H9 (cell line): ENCODE measurements at regions not wholly inside any gene's neighbourhood (a gene's known extent, or its start where the extent isn't known, plus 50 kb on each side); places are given as distances from the start of the nearest gene placed in this dataset.

Source experiments
- DNase-seq: peaks from one replicate; pipeline ENCODE4 v3.0.0-alpha.2; 2017
- H2AFZ ChIP-seq: one replicate; pipeline ENCODE4 v1.6.1; 2013; ENCODE audit warnings: mild to moderate bottlenecking, low read length, control low read depth, moderate library complexity
- H2AK5ac ChIP-seq: 2 replicates; pipeline ENCODE4 v1.6.1; 2013; ENCODE audit warnings: low read length, control low read depth, mixed read lengths; ENCODE audit not compliant: insufficient read length
- H2BK120ac ChIP-seq: one replicate; pipeline ENCODE4 v1.6.1; 2013; ENCODE audit warnings: low read depth, mild to moderate bottlenecking, low read length, control low read depth, inconsistent platforms; ENCODE audit not compliant: poor library complexity, severe bottlenecking
- H2BK12ac ChIP-seq: 2 replicates; pipeline ENCODE4 v1.6.1; 2013; ENCODE audit warnings: low read length, control low read depth, mixed read lengths, low read depth; ENCODE audit not compliant: insufficient read length
- H2BK15ac ChIP-seq: 2 replicates; pipeline ENCODE4 v1.6.1; 2013; ENCODE audit warnings: low read depth, low read length, control low read depth
- H2BK20ac ChIP-seq: one replicate; pipeline ENCODE4 v1.6.1; 2013; ENCODE audit warnings: low read depth, mild to moderate bottlenecking, low read length, control low read depth, inconsistent platforms; ENCODE audit not compliant: poor library complexity, severe bottlenecking
- H2BK5ac ChIP-seq: 2 replicates; pipeline ENCODE4 v1.6.1; 2013; ENCODE audit warnings: low read length, control low read depth, mixed read lengths; ENCODE audit not compliant: insufficient read length
- H3K14ac ChIP-seq: 2 replicates; pipeline ENCODE4 v1.6.1; 2013; ENCODE audit warnings: low read length, control low read depth; ENCODE audit not compliant: insufficient read depth
- H3K18ac ChIP-seq: 2 replicates; pipeline ENCODE4 v1.6.1; 2013; ENCODE audit warnings: low read depth, mild to moderate bottlenecking, mixed read lengths, low read length, control low read depth; ENCODE audit not compliant: insufficient read length
- H3K23ac ChIP-seq: 2 replicates; pipeline ENCODE4 v1.6.1; 2013; ENCODE audit warnings: low read length, control low read depth, mixed read lengths, low read depth; ENCODE audit not compliant: insufficient read length
- H3K23me2 ChIP-seq: 2 replicates; pipeline ENCODE4 v1.6.1; 2013; ENCODE audit warnings: low read depth, mild to moderate bottlenecking, mixed read lengths, low read length, control low read depth; ENCODE audit not compliant: insufficient read length, poor library complexity, severe bottlenecking
- H3K27ac ChIP-seq: 2 replicates; pipeline ENCODE4 v1.5.1; 2013; ENCODE audit warnings: low read length, control low read depth, mixed read lengths, low read depth; ENCODE audit not compliant: insufficient read length
- H3K27me3 ChIP-seq: 2 replicates; pipeline ENCODE4 v1.6.1; 2013; ENCODE audit warnings: low read length, control low read depth, inconsistent platforms; ENCODE audit not compliant: insufficient read depth
- H3K4ac ChIP-seq: 2 replicates; pipeline ENCODE4 v1.6.1; 2013; ENCODE audit warnings: low read depth, mild to moderate bottlenecking, control low read depth, inconsistent platforms, low read length, moderate library complexity
- H3K4me1 ChIP-seq: 2 replicates; pipeline ENCODE4 v1.6.1; 2013; ENCODE audit warnings: low read length, control low read depth, inconsistent platforms; ENCODE audit not compliant: insufficient read depth
- H3K4me2 ChIP-seq: 2 replicates; pipeline ENCODE4 v1.6.1; 2013; ENCODE audit warnings: low read length, control low read depth, mixed read lengths; ENCODE audit not compliant: insufficient read length, insufficient read depth
- H3K56ac ChIP-seq: 2 replicates; pipeline ENCODE4 v1.6.1; 2013; ENCODE audit warnings: low read depth, mild to moderate bottlenecking, mixed read lengths, low read length, control low read depth; ENCODE audit not compliant: insufficient read length
- H3K79me1 ChIP-seq: 2 replicates; pipeline ENCODE4 v1.6.1; 2013; ENCODE audit warnings: low read depth, mild to moderate bottlenecking, moderate library complexity, low read length, control low read depth, inconsistent platforms; ENCODE audit not compliant: insufficient read depth, poor library complexity, severe bottlenecking
- H3K79me2 ChIP-seq: 2 replicates; pipeline ENCODE4 v1.6.1; 2013; ENCODE audit warnings: low read length, control low read depth, inconsistent platforms; ENCODE audit not compliant: insufficient read depth
- H3K9ac ChIP-seq: 2 replicates; pipeline ENCODE4 v1.6.1; 2013; ENCODE audit warnings: low read length, control low read depth, mixed read lengths; ENCODE audit not compliant: insufficient read length; ENCODE audit errors: extremely low read depth
- H3K9me3 ChIP-seq: one replicate; pipeline ENCODE4 v1.6.1; 2013; ENCODE audit warnings: low read depth, low read length, inconsistent platforms; ENCODE audit not compliant: control insufficient read depth
- H3T11ph ChIP-seq: one replicate; pipeline ENCODE4 v1.6.1; 2013; ENCODE audit warnings: mild to moderate bottlenecking, low read length, control low read depth, inconsistent platforms
- H4K20me1 ChIP-seq: one replicate; pipeline ENCODE4 v1.6.1; 2013; ENCODE audit not compliant: control insufficient read depth, insufficient read length, insufficient read depth
- H4K5ac ChIP-seq: 2 replicates; pipeline ENCODE4 v1.6.1; 2013; ENCODE audit warnings: low read depth, mild to moderate bottlenecking, mixed read lengths, low read length, control low read depth; ENCODE audit not compliant: insufficient read length
- H4K8ac ChIP-seq: replicated peaks from 2 replicates; pipeline ENCODE4 v1.6.1; 2013; ENCODE audit warnings: low read length, control low read depth, mixed read lengths, low read depth; ENCODE audit not compliant: insufficient read length
- H4K91ac ChIP-seq: 2 replicates; pipeline ENCODE4 v1.6.1; 2013; ENCODE audit warnings: low read depth, mild to moderate bottlenecking, moderate library complexity, mixed read lengths, low read length, control low read depth; ENCODE audit not compliant: insufficient read length
- H3K27ac Mint-ChIP-seq, 3 experiments: 2 replicates in 2 of 3; 3 replicates in 1 of 3; pipeline ENCODE4 v1.8.0; 2020 to 2021; ENCODE audit warnings: mixed read lengths in 3 of 3, mild to moderate bottlenecking in 1 of 3, moderate library complexity in 1 of 3
- H3K27me3 Mint-ChIP-seq: 2 replicates; pipeline ENCODE4 v1.8.0; 2021; ENCODE audit warnings: low read depth, mild to moderate bottlenecking, moderate library complexity, mixed read lengths
- H3K36me3 Mint-ChIP-seq, 3 experiments: 2 replicates in 2 of 3; 3 replicates in 1 of 3; pipeline ENCODE4 v1.8.0; 2020 to 2021; ENCODE audit warnings: low read depth in 3 of 3, mixed read lengths in 3 of 3; ENCODE audit not compliant: insufficient read depth in 1 of 3
- H3K4me1 Mint-ChIP-seq, 2 experiments: 2 replicates each; pipeline ENCODE4 v1.8.0; 2020; ENCODE audit warnings: mixed read lengths in 2 of 2
- H3K4me3 Mint-ChIP-seq, 2 experiments: 2 replicates in 1 of 2; 3 replicates in 1 of 2; pipeline ENCODE4 v1.8.0; 2020 to 2021; ENCODE audit warnings: mild to moderate bottlenecking in 2 of 2, mixed read lengths in 2 of 2, moderate library complexity in 1 of 2
- H3K9me3 Mint-ChIP-seq, 2 experiments: 2 replicates in 1 of 2; 3 replicates in 1 of 2; pipeline ENCODE4 v1.8.0; 2020; ENCODE audit warnings: mild to moderate bottlenecking in 2 of 2, mixed read lengths in 2 of 2, moderate library complexity in 1 of 2
- CTCF ChIP-seq: fragments of 200-600 bp; sonication (generic); conservative IDR thresholded peaks from 3 replicates; pipeline ENCODE4 v1.8.0; 2021; ENCODE audit warnings: antibody characterized with exemption, mild to moderate bottlenecking
- WGBS: extraction: QIAGEN DNeasy Blood & Tissue Kit; methylation state at CpG from one replicate; pipeline ENCODE4 v1.1.7; 2013; ENCODE audit warnings: missing lambda C conversion rate, low lambda C conversion rate, mixed read lengths; ENCODE audit not compliant: insufficient read length; ENCODE audit errors: extremely low coverage; 5-methylcytosine and 5-hydroxymethylcytosine counted together

DNA sequence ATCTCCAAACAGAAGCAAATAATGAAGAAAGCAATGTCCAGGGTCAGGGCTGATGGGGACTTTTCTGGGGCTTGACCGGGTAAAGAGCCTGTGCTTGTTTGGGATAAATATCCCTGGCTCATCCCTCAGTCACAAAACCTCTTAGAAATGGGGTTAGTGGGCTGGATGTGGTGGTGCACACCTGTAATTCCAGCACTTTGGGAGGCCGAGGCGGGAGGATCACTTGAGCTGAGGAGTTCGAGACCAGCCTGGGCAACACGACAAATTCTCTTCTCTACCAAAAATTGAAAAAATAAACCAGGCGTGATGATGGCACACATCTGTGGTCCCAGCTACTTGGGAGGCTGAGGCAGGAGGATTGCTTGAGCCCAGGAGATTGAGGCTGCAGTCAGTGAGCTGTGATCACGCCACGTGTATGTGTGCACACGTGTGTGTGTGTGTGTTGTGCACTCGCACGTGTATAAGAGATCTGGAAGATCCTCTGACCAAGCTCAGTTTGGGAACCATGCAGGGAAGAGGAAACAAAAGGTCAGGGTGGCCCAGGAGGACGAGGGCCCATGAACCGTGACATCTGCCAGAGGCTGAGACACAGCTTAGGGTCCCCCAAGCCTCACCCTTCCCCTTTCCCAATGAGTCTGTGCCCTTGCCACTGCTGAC lies 258.6 kb downstream of the TEX36 start:
- Mint-ChIP-seq H3K27me3 (peaks cover 17% of the 10 kb centered on the region), H3K36me3 (no peaks in the 10 kb centered on the region; a peak in 1 of 7 replicates), H3K27ac (no peak overlapping the region), H3K4me1 (no peaks in the 10 kb centered on the region), H3K4me3 (no peak overlapping the region), H3K9me3 (no peaks in the 10 kb centered on the region; a peak in 1 of 5 replicates)
- Histone ChIP-seq H3K27ac (no peak overlapping the region), H4K8ac (no peak overlapping the region), H2AFZ (no peak overlapping the region), H3K9me3 (no peaks in the 10 kb centered on the region), H4K20me1 (no peaks in the 10 kb centered on the region), H3K14ac (no peak overlapping the region), H4K5ac (no peak overlapping the region), H4K91ac (no peak overlapping the region), H3K4me2 (no peak overlapping the region), H2AK5ac (no peak overlapping the region), H3K56ac (no peak overlapping the region), H3K23ac (no peak overlapping the region), H3K23me2 (no peaks in the 10 kb centered on the region), H3K9ac (no peak overlapping the region), H3K79me1 (no peaks in the 10 kb centered on the region), H3K27me3 (no peaks in the 10 kb centered on the region), H3K79me2 (no peaks in the 10 kb centered on the region), H2BK120ac (no peak overlapping the region), H3K4me1 (no peaks in the 10 kb centered on the region), H2BK15ac (no peak overlapping the region), H3K18ac (no peak overlapping the region), H3T11ph (no peak overlapping the region), H3K4ac (no peak overlapping the region), H2BK20ac (no peak overlapping the region), H2BK12ac (no peak overlapping the region), H2BK5ac (no peak overlapping the region)
- no peak for TF ChIP-seq CTCF
- DNase-seq, result no peak
- no CpG with 5 or more reads among the region's 13 CpGs for WGBS
